ENCODE measurements at regions not wholly inside any gene's neighbourhood (a gene's known extent, or its start where the extent isn't known, plus 50 kb on each side); places are given as distances from the start of the nearest gene placed in this dataset.

DNA sequence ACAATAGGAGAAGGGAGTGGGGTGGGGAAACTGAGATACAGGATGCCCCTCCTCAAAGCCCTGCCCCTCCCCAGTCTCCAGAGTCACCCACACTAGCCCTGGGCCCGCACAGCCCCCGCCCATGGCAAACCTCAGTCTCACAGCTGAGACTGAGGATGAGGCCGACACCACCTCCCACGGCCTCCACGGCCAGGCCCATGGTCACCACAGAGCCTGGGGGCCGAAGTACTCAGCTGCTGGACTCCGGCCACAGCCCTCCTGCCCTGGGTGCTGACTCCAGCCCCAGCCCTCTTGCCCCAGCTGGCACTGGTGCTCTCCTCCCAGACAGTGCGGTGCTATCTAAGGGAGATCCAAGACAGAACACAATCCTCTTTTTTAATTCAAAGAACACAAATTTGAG is 176.1 kb downstream of the TTLL2 start:
- TF ChIP-seq, protein P1, sequence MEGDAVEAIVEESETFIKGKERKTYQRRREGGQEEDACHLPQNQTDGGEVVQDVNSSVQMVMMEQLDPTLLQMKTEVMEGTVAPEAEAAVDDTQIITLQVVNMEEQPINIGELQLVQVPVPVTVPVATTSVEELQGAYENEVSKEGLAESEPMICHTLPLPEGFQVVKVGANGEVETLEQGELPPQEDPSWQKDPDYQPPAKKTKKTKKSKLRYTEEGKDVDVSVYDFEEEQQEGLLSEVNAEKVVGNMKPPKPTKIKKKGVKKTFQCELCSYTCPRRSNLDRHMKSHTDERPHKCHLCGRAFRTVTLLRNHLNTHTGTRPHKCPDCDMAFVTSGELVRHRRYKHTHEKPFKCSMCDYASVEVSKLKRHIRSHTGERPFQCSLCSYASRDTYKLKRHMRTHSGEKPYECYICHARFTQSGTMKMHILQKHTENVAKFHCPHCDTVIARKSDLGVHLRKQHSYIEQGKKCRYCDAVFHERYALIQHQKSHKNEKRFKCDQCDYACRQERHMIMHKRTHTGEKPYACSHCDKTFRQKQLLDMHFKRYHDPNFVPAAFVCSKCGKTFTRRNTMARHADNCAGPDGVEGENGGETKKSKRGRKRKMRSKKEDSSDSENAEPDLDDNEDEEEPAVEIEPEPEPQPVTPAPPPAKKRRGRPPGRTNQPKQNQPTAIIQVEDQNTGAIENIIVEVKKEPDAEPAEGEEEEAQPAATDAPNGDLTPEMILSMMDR (conservative IDR thresholded peaks at IDR 0.05): no peak
- no peak for TF ChIP-seq ZFX (IDR thresholded peaks at IDR 0.05)
- no peak overlapping the region for H3K27ac ChIP-seq

DNA sequence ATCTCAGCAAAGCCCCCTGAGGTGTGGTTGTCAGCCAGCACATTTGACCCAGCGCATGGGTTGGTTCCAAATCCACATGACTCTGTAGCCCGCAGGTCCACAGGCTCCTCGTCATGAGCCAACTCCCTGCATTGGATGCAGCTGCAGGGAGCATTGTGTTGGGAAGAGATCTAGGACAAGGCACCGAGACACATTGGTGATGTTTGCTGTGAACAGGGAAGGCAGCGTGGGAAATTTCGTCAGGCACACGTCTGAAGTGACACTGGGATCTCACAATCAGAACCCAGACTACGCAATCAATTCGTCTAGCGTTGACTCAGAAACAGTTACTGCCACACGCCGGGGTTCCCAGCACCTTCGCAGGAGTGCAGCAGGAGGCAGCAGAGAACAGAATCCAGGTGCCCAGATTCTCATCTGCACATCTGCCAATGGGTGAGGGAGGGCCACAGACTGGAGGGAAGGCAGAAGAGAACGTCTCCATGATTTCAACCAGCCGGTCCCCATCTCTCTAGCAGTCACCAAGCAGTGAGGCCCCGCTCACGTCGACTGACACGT is 177.0 kb downstream of the TTLL2 start:
- TF ChIP-seq, protein P1 (conservative IDR thresholded peaks at IDR 0.05): no peak; the same call in 1 of the 2 replicates
- TF ChIP-seq ZFX (IDR thresholded peaks at IDR 0.05): no peak
- H3K27ac ChIP-seq: no peak overlapping the region

DNA sequence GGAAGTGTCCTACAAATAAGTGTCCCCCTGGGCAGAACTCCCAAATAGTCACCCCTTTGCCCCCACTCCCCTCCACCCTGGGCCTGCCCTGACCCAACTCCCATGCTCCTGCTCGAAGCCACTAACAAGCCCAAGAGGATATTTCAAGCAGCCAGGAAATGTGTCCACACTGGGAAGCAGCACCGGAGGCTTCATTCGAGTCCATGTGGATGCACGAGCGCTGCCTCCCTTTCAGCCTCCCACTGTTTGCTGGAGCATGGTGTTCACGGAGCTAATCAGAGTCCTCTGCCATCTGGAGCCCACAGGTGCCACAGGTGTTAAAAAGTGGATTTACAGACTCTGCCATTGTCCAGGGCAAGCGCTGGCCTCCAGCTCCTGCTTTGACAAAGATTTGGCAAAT is 177.6 kb downstream of the TTLL2 start:
- H3K27ac ChIP-seq: no peak overlapping the region
- TF ChIP-seq ZFX (IDR thresholded peaks at IDR 0.05): no peak
- TF ChIP-seq, protein P1 (conservative IDR thresholded peaks at IDR 0.05): no peak

DNA sequence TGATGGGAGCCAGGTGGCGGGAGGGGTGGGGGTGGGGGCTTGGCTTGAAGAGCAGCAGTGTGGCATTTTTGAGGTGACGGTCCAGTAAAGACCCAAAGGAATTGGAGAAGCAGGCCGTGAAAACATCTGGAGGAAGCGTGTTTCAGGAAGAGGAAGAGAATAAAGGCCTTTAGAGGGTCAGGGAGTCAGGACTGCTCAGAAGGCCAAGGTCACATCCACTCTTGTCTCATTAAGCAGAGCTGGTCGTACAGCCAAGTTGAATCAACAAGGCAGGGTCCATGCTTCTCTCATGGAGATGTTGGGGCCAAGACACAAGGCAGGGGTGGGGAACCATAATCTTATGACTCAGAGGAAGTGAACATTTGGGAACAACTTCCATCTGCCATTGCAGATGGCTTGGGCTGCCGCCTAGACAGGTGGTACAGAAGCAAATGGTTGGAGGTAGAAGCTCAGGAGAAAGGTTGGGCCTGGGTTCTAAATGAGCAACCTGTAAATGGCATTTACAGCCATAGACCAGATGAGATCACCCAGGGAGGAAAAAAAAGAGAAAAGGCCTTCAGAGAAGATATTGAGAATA is 179.6 kb downstream of the TTLL2 start:
- TF ChIP-seq, protein P1 (conservative IDR thresholded peaks at IDR 0.05): no peak
- no peak for TF ChIP-seq ZFX (IDR thresholded peaks at IDR 0.05)
- H3K27ac ChIP-seq: no peak overlapping the region

DNA sequence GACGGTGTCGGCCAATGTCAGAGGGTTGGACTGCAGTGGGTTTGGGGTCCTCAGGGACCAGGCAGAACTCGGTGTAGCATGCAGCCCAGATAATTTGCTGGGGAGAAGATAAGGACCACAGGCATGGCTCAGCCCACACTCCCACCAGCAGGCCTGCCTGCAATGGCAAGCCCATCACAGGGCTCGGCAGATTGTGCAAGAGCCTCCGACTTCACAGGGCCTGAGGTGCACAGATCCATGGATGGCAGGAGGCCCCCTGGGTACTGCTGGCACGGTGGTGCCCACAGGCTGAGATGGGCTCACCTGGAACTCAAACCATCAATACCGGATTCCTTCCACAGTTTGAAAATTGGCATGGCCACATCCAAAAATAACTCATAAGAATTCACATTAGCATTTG is 180.3 kb downstream of the TTLL2 start:
- TF ChIP-seq ZFX (IDR thresholded peaks at IDR 0.05): no peak
- TF ChIP-seq, protein P1 (conservative IDR thresholded peaks at IDR 0.05): no peak
- no peak overlapping the region for H3K27ac ChIP-seq

DNA sequence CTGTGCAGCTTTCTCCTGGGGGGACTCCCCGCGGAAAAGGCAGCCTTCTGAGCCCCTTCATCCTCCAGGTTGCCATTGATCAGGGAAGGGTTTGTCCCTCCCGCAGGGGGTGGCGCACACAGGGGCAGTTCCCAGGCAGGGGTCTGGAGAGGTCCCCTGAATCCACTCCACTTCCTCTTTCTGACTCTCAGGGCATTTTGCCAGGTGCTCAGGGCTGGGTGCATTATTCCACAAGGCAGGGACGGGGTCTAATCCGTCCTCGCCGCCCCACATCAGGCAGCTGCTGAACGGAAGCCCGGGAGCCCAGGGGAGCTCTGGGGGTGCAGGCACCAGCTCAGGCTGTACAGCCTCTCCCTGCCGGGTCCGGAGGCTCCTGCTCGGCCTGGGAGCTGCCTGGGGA is 180.9 kb downstream of the TTLL2 start:
- no peak for TF ChIP-seq ZFX (IDR thresholded peaks at IDR 0.05)
- TF ChIP-seq, protein P1 (conservative IDR thresholded peaks at IDR 0.05): no peak
- no peak overlapping the region for H3K27ac ChIP-seq

DNA sequence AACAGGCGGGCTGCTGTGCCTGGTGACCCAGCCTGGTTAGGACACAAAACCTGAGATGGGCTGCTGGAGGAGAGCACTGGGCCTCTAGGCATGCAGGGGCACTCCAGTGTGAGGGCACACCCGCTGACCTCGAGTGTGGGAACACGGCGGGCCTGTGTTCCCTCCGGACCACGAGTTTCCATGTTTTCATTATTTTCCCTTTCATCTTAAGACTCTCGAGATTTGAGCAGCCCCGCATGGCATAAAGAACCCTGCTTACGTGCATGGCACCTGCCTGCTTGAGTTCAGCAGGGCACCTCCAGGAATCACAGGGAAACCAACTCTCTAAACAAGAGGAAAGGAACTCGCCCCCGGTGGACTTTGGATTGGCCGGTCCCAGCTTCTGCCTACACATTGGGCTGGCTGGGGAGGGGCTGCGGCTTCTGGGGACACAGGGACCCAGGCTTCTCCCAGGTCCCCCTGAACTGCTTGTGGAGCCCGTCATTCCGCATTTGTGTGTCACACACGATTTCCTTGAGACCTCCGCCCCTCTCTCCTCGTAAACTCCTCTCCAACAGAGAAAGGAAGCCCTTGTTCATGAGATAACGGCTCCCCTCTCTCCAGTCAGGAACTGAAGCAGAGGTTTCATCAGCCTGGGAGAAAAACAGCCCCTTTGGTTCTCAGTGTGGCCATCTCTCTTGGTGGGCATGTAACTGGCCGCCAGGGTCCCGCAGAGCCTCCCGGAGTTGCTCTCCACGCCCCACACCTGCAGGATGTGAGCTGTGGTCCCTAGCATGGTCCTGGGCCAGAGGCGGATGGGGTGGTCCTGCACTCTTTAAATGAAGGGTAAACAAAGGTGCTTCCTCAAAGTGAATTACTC is 181.8 kb downstream of the TTLL2 start:
- TF ChIP-seq, protein P1 (conservative IDR thresholded peaks at IDR 0.05): no peak
- TF ChIP-seq ZFX (IDR thresholded peaks at IDR 0.05): no peak
- H3K27ac ChIP-seq: no peak overlapping the region

Measured in C4-2B (cell line).